ENCODE measurements at regions not wholly inside any gene's neighbourhood (a gene's known extent, or its start where the extent isn't known, plus 50 kb on each side); places are given as distances from the start of the nearest gene placed in this dataset.
"Not testable (repeated sequence)": the region's sequence is repeated elsewhere in the genome, so short reads cannot be mapped to it uniquely, and the experiment has no call there.

DNA sequence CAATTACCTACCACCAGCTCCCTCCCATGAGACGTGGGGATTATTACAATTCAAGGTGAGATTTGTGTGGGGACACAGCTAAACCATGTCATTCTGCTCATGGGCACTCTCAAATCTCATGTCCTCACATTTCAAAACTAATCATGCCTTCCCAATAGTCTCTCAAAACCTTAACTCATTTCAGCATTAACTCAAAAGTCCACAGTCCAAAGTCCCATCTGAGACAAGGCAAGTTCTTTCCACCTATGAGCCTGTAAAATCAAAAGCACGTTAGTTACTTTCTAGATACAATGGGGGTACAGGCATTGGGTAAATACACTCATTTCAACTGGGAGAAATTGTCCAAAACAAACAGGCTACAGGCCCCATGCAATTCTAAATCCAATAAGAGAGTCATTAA lies 112.8 kb upstream of the OLFM3 start:
- TF ChIP-seq, protein P1, sequence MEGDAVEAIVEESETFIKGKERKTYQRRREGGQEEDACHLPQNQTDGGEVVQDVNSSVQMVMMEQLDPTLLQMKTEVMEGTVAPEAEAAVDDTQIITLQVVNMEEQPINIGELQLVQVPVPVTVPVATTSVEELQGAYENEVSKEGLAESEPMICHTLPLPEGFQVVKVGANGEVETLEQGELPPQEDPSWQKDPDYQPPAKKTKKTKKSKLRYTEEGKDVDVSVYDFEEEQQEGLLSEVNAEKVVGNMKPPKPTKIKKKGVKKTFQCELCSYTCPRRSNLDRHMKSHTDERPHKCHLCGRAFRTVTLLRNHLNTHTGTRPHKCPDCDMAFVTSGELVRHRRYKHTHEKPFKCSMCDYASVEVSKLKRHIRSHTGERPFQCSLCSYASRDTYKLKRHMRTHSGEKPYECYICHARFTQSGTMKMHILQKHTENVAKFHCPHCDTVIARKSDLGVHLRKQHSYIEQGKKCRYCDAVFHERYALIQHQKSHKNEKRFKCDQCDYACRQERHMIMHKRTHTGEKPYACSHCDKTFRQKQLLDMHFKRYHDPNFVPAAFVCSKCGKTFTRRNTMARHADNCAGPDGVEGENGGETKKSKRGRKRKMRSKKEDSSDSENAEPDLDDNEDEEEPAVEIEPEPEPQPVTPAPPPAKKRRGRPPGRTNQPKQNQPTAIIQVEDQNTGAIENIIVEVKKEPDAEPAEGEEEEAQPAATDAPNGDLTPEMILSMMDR (optimal IDR thresholded peaks at IDR 0.05 in 1 of 3, IDR thresholded peaks at IDR 0.05 in 1 of 3, conservative IDR thresholded peaks at IDR 0.05 in 1 of 3; ENCODE audit: extremely low read depth in 1 of 3, insufficient read depth in 2 of 3, low read length in 3 of 3), result not testable (repeated sequence)
- not testable (repeated sequence) for TF ChIP-seq EZH2 (IDR thresholded peaks at IDR 0.05; ENCODE audit: low read length)

Data from keratinocyte (primary cell).